HG03378 (cell line): ENCODE measurements at regions not wholly inside any gene's neighbourhood (a gene's known extent, or its start where the extent isn't known, plus 50 kb on each side); places are given as distances from the start of the nearest gene placed in this dataset.
"Not testable (repeated sequence)": the region's sequence is repeated elsewhere in the genome, so short reads cannot be mapped to it uniquely, and the experiment has no call there.

ENCODE experiments used
- ATAC-seq: cut with Tn5 transposase; IDR thresholded peaks from one replicate; pipeline ENCODE4 v1.9.1; 2021; ENCODE audit warnings: mild to moderate bottlenecking, moderate library complexity; ENCODE audit not compliant: unreplicated experiment

GRCh38 chr15:58355382-58355971 lies 76.3 kb upstream of the LIPC start:
- no peak for ATAC-seq

GRCh38 chr15:58355973-58356372 lies 75.8 kb upstream of the LIPC start:
- no peak for ATAC-seq

DNA sequence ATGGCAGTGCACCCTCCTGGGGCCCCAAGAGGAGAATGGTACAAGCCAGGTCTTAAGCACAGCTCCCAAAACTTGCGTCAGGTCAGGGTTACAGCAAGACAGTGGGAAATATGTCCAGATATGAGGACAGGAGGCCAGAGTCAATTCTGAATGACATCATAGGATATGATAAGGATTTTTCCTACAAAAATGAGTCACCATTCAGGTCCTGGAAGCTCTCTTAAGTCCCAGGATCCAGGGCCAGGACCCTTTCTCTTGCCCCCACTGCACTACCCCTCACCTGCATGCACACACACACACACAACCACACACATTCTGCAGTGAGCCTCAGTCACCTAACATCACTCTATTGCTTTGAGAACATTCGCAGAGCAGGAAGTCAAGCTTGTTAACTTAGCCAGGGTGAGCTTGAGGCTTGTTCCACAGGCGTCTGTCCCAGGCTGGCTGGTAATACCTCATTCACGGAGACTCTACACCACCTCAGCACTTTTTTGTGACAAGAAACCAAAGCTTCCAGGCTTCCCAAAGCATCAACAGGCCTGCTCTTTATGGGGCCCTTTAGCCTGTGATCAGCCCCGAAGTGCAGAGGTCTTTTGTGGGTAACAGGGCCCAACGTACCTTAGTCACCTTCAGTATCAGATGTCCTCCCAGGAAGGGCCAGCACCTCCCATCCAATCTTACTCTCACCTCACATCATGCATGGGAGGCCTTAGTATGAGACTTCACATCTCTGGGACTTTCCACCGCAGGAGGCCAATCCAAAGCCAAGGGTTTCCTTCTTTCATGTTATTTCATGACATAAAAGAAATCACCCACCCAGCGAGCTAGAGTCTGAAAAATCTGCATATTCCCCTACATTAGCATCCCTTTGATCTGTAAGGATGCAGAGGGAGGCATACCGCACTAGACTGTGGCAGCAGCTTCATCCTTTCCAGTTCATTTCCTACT lies 74.0 kb upstream of the LIPC start:
- no peak for ATAC-seq

DNA sequence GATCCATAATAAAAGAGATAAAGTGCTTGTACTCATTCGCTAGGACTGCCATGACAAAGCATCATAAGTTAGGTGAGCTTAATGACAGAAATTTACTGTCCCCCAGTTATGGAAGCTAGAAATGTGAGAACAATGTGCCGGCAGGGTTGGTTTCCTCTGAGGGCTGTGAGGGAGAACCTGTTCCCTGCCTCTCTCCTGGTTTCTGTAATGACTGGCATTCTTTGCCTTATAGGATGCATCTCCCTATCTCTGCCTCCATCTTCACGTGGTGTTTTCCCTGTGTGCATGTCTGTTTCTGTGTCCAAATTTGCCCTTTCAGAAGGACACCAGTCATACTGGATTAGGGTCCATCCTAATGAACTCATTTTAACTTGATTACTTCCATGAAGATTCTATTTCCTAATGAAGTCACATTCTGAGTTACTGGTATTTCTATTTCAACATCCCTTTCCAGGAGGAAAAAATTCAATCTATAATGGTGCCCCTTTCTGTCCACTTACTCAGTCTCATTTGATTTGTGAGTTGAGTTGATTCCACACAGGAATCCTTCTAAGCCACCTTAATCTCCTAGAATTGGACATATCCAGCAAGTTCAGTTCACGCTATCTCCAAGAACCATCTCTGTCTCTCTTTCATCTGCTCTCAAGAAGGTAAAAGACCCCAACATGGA lies 71.2 kb upstream of the LIPC start:
- no peak for ATAC-seq

- no peak for ATAC-seq
Measured at GRCh38 chr15:58361273-58361759, 70.5 kb upstream of the LIPC start.

GRCh38 chr15:58362262-58362922 lies 69.4 kb upstream of the LIPC start:
- no peak for ATAC-seq

- ATAC-seq, result not testable (repeated sequence)
Measured at GRCh38 chr15:58363118-58363517, 68.7 kb upstream of the LIPC start.

DNA sequence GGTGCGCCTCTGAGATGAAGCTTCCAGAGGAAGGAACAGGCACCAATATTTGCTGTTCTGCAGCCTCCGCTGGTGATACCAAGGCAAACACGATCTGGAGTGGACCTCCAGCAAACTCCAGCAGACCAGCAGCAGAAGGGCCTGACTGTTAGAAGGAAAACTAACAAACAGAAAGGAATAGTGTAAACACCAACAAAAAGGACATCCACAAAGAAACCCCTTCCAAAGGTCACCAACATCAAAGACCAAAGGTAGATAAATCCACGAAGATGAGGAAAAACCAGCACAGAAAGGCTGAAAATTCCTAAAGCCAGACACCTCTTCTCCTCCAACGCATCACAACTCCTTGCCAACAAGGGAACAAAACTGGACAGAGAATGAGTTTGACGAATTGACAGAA lies 68.1 kb upstream of the LIPC start:
- not testable (repeated sequence) for ATAC-seq

- ATAC-seq, result not testable (repeated sequence)
Measured at GRCh38 chr15:58365098-58365497, 66.7 kb upstream of the LIPC start.

- ATAC-seq, result no peak
Measured at GRCh38 chr15:58369261-58369701, 62.5 kb upstream of the LIPC start.

- no peak for ATAC-seq
Measured at GRCh38 chr15:58369956-58370355, 61.8 kb upstream of the LIPC start.

- no peak for ATAC-seq
Measured at GRCh38 chr15:58374147-58374546, 57.6 kb upstream of the LIPC start.

DNA sequence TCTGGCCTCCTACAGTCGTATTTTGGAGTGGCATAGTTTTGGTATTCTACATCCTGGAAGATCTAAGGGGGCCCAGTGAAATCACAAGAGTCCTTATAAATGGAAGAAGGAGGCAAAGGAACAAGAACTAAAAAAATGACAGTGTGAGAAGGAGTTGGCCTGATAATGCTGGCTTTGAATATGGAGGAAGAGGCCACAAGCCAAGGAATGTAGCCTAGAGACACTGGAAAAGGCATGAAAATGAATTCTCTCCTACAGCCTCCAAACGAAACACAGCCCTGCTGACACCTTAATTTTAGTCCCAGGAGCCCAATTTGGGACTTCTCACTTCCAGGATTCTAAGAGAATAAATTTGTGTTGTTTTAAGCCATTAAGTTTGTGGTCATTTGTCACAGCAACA lies 54.6 kb upstream of the LIPC start:
- ATAC-seq, result no peak

DNA sequence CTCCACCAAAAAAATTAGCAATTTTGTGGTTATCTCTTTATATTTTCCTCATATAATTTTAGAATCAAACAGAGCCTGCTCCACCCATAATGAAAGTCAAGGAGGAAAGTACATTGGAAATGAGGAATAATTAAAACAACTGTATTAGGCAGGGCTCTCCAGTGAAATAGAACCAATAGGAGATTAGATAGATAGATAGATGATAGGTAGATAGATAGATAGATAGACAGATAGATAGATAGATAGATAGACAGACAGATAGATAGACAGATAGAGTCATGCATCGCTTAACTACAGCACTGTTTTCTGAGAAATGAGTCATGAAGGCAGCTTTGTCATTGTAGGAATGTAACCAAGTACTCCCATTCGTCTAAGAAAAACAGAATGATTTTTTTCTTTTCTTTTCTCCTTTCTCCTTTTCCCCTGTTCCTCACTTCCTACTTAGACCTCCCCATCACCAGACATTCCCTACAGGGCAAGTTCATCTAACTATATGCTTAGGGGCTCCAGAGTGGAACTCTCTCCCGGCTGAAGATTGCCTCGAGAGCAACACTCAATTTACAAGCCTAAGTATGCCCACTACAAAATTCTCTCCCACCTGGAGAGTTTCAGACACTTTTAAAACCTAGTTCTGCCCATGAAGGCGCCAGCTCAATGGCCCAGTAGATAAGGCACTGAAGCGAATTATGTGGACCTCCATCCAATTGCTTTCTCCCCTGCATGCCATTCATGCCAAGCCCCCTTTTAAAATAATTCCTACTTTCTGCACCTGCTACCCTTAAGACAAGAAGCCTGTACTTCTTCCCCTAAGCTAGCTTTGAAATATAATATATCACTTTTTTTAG lies 53.3 kb upstream of the LIPC start:
- ATAC-seq, result no peak

DNA sequence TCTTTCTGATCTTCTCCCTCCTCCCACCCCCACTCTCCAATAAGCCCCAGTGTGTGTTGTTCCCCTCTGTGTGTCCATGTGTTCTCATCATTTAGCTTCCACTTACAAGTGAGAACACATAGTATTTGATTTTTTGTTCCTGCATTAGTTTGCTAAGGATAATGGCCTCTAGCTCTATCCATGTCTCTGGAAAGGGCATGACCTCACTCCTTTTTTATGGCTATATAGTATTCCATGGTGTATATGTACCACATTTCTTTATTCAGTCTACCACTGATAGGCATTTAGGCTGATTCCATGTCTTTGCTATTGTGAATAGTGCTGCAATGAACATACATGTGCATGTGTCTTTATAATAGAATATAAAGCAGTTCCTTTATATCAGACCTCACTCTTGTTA lies 52.3 kb upstream of the LIPC start:
- ATAC-seq, result not testable (repeated sequence)

GRCh38 chr15:58380280-58380945 lies 51.4 kb upstream of the LIPC start:
- no peak for ATAC-seq

- ATAC-seq, result no peak
Measured at GRCh38 chr15:58381697-58382096, 50.1 kb upstream of the LIPC start.
